ENCODE measurements at regions not wholly inside any gene's neighbourhood (a gene's known extent, or its start where the extent isn't known, plus 50 kb on each side); places are given as distances from the start of the nearest gene placed in this dataset.

- no peak for FAIRE-seq
- DNase-seq (ENCODE audit: insufficient read length, low spot score), result no peak
- TF ChIP-seq CTCF (IDR thresholded peaks at IDR 0.05; ENCODE audit: insufficient read depth, missing control alignments), result no peak
Observed at GRCh38 chr13:59363313-59363712, 800.4 kb downstream of the DIAPH3 start.

DNA sequence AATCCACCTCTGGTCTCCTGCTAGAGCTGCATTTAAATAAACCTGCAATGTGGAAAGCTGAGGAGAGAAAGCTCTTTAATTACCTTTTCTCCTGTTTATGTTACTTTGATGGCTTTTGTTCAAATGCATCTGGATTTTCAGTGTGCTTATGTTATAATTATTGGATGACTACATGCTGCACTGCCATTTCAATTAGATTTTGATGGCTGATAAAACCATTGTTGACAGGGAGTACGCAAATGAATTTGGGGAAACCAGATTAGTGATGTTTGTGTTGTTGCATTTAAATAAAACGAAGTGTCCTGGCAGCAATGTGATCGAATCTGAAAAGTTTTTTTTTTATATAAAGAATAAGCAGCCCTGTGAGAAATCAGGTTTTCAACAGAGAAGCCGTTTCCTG, 799.8 kb downstream of the DIAPH3 start:
- FAIRE-seq, result no peak
- no peak for DNase-seq (ENCODE audit: insufficient read length, low spot score)
- no peak for TF ChIP-seq CTCF (IDR thresholded peaks at IDR 0.05; ENCODE audit: insufficient read depth, missing control alignments)

GRCh38 chr13:59364641-59365085, 799.1 kb downstream of the DIAPH3 start:
- no peak for TF ChIP-seq CTCF (IDR thresholded peaks at IDR 0.05; ENCODE audit: insufficient read depth, missing control alignments)
- FAIRE-seq (no peak), DNase-seq (ENCODE audit: insufficient read length, low spot score) (no peak)

GRCh38 chr13:59367467-59367866, 796.3 kb downstream of the DIAPH3 start:
- TF ChIP-seq CTCF (IDR thresholded peaks at IDR 0.05; ENCODE audit: insufficient read depth, missing control alignments), result no peak
- no peak for FAIRE-seq
- DNase-seq (ENCODE audit: insufficient read length, low spot score), result no peak

- no peak for FAIRE-seq
- TF ChIP-seq CTCF (IDR thresholded peaks at IDR 0.05; ENCODE audit: insufficient read depth, missing control alignments), result no peak
Observed at GRCh38 chr13:59367904-59368303, 795.8 kb downstream of the DIAPH3 start.

GRCh38 chr13:59368693-59369092, 795.0 kb downstream of the DIAPH3 start:
- no peak for FAIRE-seq
- no peak for DNase-seq (ENCODE audit: insufficient read length, low spot score)
- no peak for TF ChIP-seq CTCF (IDR thresholded peaks at IDR 0.05; ENCODE audit: insufficient read depth, missing control alignments)

More at GRCh38 chr13:59367904-59368303, 795.8 kb downstream of the DIAPH3 start:
- DNase-seq (ENCODE audit: insufficient read length, low spot score), result no peak

GRCh38 chr13:59371229-59371628, 792.5 kb downstream of the DIAPH3 start:
- TF ChIP-seq CTCF (IDR thresholded peaks at IDR 0.05; ENCODE audit: insufficient read depth, missing control alignments), result no peak
- DNase-seq (ENCODE audit: insufficient read length, low spot score) (no peak), FAIRE-seq (no peak)
